Activated CD4-positive, alpha-beta memory T cell treated with anti-CD3 and anti-CD28 coated beads for 36 hours (primary cell): ENCODE measurements at regions not wholly inside any gene's neighbourhood (a gene's known extent, or its start where the extent isn't known, plus 50 kb on each side); places are given as distances from the start of the nearest gene placed in this dataset.

Experiments used
- CTCF ChIA-PET: fragments of 350-600 bp; sonication (Branson Sonifier 250); formaldehyde crosslinking; loops from one replicate; lab custom pipeline; 2021; ENCODE audit warnings: antibody characterized with exemption, inconsistent platforms; lab: Charles Lee
- POLR2A ChIA-PET: fragments of 350-600 bp; sonication (Branson Sonifier 250); formaldehyde crosslinking; loops from one replicate; lab custom pipeline; 2021; ENCODE audit warnings: antibody characterized with exemption; lab: Charles Lee
- DNase-seq: peaks from one replicate; pipeline ENCODE4 v3.0.0-alpha.2; 2020
- H3K27ac Mint-ChIP-seq: one replicate; pipeline ENCODE4 v1.8.0; 2021; ENCODE audit warnings: mixed read lengths
- H3K27me3 Mint-ChIP-seq: one replicate; pipeline ENCODE4 v1.8.0; 2021; ENCODE audit warnings: mixed read lengths
- H3K36me3 Mint-ChIP-seq: one replicate; pipeline ENCODE4 v1.8.0; 2021; ENCODE audit warnings: mixed read lengths
- H3K4me1 Mint-ChIP-seq: one replicate; pipeline ENCODE4 v1.8.0; 2021; ENCODE audit warnings: low read depth, mixed read lengths
- H3K4me3 Mint-ChIP-seq: one replicate; pipeline ENCODE4 v1.8.0; 2021; ENCODE audit warnings: mild to moderate bottlenecking, mixed read lengths
- H3K9me3 Mint-ChIP-seq: one replicate; pipeline ENCODE4 v1.8.0; 2021; ENCODE audit warnings: mixed read lengths
- intact Hi-C: fragments of 100-400 bp; cut with micrococcal nuclease; formaldehyde crosslinking; loops from one replicate; pipeline ENCODE4 v1.15.1; 2023

DNA sequence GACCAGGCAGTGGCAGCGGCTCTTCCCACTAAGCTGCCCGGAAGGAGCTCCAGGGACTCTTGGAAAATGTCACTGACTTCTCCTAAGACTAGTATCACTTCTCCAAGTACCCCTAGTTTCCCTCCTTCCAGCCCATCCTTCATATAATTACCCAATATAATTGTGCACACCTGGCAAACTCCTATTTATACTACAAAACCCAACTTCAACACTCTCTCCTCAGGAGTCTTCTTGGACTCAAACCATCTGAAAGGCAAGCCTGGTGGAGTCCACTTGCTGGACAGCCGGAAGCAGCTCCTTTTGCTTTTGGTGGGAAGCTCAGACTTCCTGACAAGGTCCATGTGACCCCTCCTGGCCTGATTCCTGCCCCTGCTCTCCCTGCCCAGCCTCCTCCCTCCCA is 955.9 kb downstream of the TBC1D22A start:
- no peak overlapping the region for H3K4me3 Mint-ChIP-seq
- peaks cover 13% of the 10 kb centered on the region for H3K27me3 Mint-ChIP-seq
- ChIA-PET CTCF (no interaction called here), POLR2A (no interaction called here)
- H3K27ac Mint-ChIP-seq, result no peak overlapping the region
- intact Hi-C loops, result no loop called here
- DNase-seq, result no peak
- H3K4me1 Mint-ChIP-seq, result no peaks in the 10 kb centered on the region
- no peaks in the 10 kb centered on the region for H3K36me3 Mint-ChIP-seq
- H3K9me3 Mint-ChIP-seq, result no peaks in the 10 kb centered on the region

DNA sequence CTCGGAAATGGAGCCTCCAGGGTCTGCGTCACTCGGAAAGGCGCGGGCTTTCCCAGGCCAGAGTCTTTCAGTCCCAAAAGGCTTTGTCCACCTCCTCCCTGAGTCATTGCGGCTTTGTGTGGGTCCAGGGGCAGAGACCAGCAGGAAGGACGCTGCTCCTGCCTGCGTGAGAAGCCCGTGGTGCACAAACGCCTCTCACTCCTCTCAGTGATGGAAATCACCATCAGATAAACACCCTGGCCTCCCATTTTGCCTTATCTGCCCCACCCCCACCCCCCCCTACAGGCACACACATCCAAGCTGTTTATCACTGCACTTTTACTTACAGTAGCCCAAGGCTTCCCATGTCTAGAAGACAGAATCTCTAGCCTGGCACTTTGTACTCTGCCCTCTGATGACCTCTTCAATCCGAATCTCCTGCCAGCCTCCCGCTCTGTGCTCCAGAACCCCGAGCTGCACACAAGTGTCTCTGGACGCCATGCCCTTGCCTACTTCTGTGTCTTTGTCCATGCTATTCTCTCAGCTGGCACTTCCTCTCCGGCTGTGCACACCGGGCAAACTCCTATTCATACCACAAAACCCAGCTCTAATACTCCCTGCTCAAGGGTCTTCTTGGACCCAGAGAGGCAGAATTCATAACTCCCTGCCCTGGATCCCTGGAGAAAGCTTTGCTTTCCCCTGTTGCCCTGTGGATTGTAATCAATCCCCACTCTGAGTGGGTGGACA is 954.6 kb downstream of the TBC1D22A start:
- DNase-seq, result no peak
- no peak overlapping the region for H3K27ac Mint-ChIP-seq
- no peaks in the 10 kb centered on the region for H3K36me3 Mint-ChIP-seq
- H3K9me3 Mint-ChIP-seq, result no peaks in the 10 kb centered on the region
- ChIA-PET CTCF (no interaction called here), POLR2A (no interaction called here)
- peaks cover 10% of the 10 kb centered on the region for H3K27me3 Mint-ChIP-seq
- intact Hi-C loops, result no loop called here
- no peak overlapping the region for H3K4me3 Mint-ChIP-seq
- H3K4me1 Mint-ChIP-seq, result no peaks in the 10 kb centered on the region

DNA sequence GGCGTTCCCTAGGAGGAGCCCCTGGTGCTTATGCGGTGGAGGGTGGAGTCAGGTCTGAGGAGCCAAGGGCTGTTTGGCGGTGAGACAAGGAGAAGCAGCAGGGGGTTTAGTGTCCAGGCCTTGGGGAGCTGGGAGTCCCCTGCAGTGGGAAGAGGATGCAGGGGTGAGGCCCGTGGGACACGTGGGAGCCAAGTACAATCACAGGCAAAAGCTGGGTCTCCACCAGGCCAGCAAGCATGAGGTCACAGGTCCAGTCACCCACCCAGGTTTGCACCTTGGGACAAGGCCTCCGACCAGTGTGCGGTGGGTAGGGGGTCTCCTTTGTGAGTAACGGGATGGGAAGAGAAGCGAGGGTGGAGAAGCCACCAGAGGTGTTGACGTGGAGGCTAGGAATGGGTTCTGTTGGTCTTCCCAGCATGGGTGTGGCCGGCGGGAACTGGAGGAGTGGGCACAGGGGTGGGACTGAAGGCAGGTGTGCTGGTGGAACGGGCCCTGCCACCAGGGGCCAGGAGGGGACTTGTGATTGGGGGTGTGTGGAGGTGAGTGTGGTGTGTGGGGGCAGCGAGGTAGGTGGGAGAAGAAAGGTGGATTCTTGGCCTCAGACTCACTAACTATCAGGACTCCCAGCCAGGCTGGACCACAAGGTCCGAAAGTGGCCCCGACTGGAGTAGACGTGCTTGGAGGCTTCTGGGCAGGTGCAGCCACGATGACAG is 953.6 kb downstream of the TBC1D22A start:
- CTCF ChIA-PET, result no interaction called here
- H3K36me3 Mint-ChIP-seq, result no peaks in the 10 kb centered on the region
- H3K27me3 Mint-ChIP-seq, result peaks cover 9% of the 10 kb centered on the region
- intact Hi-C loops, result no loop called here
- no peaks in the 10 kb centered on the region for H3K9me3 Mint-ChIP-seq
- H3K4me3 Mint-ChIP-seq, result no peak overlapping the region
- POLR2A ChIA-PET, result no interaction called here
- H3K27ac Mint-ChIP-seq, result no peak overlapping the region
- no peaks in the 10 kb centered on the region for H3K4me1 Mint-ChIP-seq
- no peak for DNase-seq

DNA sequence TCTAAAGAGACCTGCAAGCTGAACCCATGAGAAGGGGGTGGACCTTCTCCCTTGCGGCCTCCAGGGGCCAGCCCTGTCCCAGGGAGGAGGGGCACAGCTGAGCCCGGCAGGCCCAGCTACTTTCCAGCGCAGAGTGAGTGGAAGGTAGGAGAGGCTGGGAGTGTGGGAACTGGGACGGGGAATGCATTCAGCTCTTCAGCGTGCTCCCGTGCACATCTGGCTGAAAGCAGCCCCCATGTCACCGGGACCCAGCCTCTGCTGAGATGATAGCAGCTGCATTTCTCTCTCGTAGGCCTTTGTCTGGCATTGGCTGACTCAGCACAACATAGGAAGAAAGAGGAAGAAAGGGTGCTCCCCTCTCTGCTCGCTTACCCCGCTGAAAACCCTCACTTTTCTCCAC is 951.5 kb downstream of the TBC1D22A start:
- H3K9me3 Mint-ChIP-seq, result no peaks in the 10 kb centered on the region
- DNase-seq, result no peak
- H3K4me3 Mint-ChIP-seq, result no peak overlapping the region
- no peaks in the 10 kb centered on the region for H3K4me1 Mint-ChIP-seq
- ChIA-PET POLR2A (no interaction called here), CTCF (no interaction called here)
- intact Hi-C loops, result no loop called here
- no peaks in the 10 kb centered on the region for H3K36me3 Mint-ChIP-seq
- no peak overlapping the region for H3K27ac Mint-ChIP-seq
- peaks cover 16% of the 10 kb centered on the region for H3K27me3 Mint-ChIP-seq

DNA sequence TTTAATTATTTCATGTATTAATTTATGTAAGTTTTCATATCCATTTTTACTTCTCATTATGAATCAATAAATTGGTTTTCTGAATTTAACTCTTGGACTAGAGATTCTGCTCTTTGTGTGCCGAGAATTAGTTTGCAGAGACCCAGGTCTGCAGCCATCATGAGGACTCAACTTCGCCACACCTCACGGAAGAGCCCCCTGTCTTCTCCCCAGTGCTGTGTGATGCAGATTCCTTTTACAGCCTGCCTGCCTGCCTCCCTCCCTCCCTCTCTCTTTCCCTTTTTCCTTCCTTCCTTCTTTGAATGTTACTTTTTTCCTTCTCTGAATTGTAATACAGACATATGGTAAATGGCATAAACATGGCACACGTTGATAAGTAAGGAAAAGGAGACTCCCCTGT is 947.7 kb downstream of the TBC1D22A start:
- H3K27me3 Mint-ChIP-seq, result peaks cover 15% of the 10 kb centered on the region
- intact Hi-C loops, result no loop called here
- POLR2A ChIA-PET, result no interaction called here

DNA sequence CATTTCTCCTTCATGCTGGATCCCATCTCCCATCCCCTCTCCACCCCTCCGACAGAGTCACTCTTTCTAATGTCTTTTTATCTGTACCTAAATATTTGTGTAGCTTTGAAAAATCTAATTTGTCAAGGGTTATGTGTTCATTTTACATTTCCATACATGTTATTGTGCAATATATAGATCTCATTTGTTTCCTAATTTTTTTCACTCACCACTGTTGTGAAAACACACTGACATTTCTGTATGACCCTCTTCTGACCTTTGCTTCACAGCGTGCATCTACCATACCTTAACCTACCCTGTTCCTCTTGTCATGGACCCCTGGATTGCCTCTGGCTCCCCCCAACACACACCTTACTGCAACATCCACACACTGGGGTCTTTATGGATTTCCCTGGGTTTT is 942.9 kb downstream of the TBC1D22A start:
- H3K4me3 Mint-ChIP-seq, result no peak overlapping the region
- H3K27ac Mint-ChIP-seq, result no peak overlapping the region
- intact Hi-C loops, result no loop called here
- H3K36me3 Mint-ChIP-seq, result no peaks in the 10 kb centered on the region
- ChIA-PET POLR2A (no interaction called here), CTCF (no interaction called here)
- H3K4me1 Mint-ChIP-seq, result no peaks in the 10 kb centered on the region
- DNase-seq, result no peak
- H3K9me3 Mint-ChIP-seq, result no peaks in the 10 kb centered on the region
- peaks cover 6% of the 10 kb centered on the region for H3K27me3 Mint-ChIP-seq

More for the DNA sequence above, 947.7 kb downstream of the TBC1D22A start:
- Mint-ChIP-seq H3K9me3 (no peaks in the 10 kb centered on the region), H3K4me1 (no peaks in the 10 kb centered on the region), H3K36me3 (no peaks in the 10 kb centered on the region), H3K4me3 (no peak overlapping the region), H3K27ac (no peak overlapping the region)
- CTCF ChIA-PET, result no interaction called here
- DNase-seq, result no peak

DNA sequence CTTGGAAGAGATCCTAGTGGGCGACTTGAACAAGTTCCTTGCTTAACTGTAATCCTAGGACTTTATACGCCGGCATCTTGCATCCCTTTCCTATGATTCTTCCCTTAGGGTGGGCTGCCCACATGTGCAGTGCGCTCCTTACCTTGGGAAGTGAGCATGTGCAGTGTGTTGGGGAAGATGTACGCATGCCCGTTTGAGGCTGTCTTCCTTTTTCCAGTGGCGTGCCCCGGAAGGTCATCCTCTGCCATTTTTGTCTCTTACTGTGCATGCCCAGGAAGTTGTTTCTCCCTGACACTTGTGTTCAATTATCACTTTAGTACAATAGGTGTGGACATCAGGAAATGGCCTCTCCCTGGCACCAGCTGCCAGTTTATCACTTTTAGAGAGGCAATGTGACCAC is 936.5 kb downstream of the TBC1D22A start:
- Mint-ChIP-seq H3K27me3 (no peaks in the 10 kb centered on the region), H3K4me1 (no peaks in the 10 kb centered on the region), H3K9me3 (no peaks in the 10 kb centered on the region), H3K27ac (no peak overlapping the region), H3K4me3 (no peak overlapping the region), H3K36me3 (no peaks in the 10 kb centered on the region)
- POLR2A ChIA-PET, result no interaction called here
- CTCF ChIA-PET, result no interaction called here
- intact Hi-C loops, result no loop called here
- no peak for DNase-seq

DNA sequence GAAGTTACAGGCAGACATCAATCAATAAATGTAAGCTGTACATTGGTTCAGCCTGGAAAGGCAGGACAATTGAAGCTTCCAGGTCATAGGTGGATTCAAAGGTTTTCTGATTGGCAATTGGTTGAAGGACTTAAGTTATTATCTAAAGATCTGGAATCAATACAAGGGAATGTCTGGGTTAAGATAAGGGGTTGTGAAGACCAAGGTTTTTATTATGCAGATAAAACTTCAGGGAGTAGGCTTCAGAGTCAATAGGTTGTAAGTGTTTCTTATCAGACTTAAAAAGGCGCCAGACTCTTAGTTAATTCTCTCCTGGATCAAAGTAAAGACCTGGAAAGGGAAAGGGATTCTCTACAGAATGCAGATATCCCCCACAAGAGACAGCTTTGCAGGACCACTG is 935.4 kb downstream of the TBC1D22A start:
- no peak overlapping the region for H3K4me3 Mint-ChIP-seq
- intact Hi-C loops, result no loop called here
- no peak for DNase-seq
- H3K27me3 Mint-ChIP-seq, result peaks cover 1% of the 10 kb centered on the region
- ChIA-PET CTCF (no interaction called here), POLR2A (no interaction called here)
- H3K36me3 Mint-ChIP-seq, result no peaks in the 10 kb centered on the region
- H3K9me3 Mint-ChIP-seq, result no peaks in the 10 kb centered on the region
- no peak overlapping the region for H3K27ac Mint-ChIP-seq
- H3K4me1 Mint-ChIP-seq, result no peaks in the 10 kb centered on the region

DNA sequence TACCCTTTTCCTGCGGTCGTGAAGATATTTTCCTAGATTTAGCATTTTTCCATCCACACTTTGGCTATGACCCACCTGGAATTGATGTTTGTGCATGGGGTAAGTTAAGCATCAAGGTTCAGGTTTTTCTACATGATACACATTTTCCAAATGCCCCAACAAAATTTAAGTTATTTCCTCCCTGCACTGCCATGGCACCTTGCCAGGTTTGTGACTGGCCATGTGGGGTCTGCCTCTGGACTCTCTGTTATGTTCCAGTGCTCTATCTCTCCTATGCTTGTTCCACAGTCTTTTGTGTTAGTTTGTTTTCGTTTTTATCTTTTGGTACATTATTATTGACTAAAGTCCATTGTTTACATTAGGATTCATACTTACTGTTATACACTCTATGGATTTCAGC is 934.3 kb downstream of the TBC1D22A start:
- no peaks in the 10 kb centered on the region for H3K4me1 Mint-ChIP-seq
- CTCF ChIA-PET, result no interaction called here
- intact Hi-C loops, result no loop called here

DNA sequence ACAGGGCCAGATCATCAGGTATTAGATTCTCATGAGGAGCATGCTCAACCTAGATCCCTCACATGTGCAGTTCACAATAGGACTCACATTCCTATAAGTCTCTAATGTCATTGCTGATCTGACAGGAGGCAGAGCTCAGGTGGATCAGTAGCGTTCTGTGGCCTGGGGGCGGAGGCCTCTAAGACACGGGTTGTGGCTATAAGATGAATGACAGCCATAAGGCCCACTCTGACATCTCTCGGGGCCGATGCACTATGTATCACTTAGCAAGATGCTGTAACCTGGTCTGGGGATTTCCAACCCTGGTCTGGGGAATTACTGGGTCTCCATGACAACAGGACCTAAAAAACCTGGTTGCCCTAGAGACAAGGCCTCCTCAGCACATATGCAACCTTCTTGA is 932.7 kb downstream of the TBC1D22A start:
- CTCF ChIA-PET, result no interaction called here
- Mint-ChIP-seq H3K9me3 (no peaks in the 10 kb centered on the region), H3K4me1 (no peaks in the 10 kb centered on the region), H3K4me3 (no peak overlapping the region), H3K36me3 (no peaks in the 10 kb centered on the region), H3K27ac (no peak overlapping the region), H3K27me3 (peaks cover 1% of the 10 kb centered on the region)
- peak; percentile 11 for DNase-seq
- POLR2A ChIA-PET, result no interaction called here
- intact Hi-C loops, result no loop called here

More for the DNA sequence above, 934.3 kb downstream of the TBC1D22A start:
- no peak overlapping the region for H3K27ac Mint-ChIP-seq
- DNase-seq, result no peak
- no peaks in the 10 kb centered on the region for H3K9me3 Mint-ChIP-seq
- no peak overlapping the region for H3K4me3 Mint-ChIP-seq
- no peaks in the 10 kb centered on the region for H3K36me3 Mint-ChIP-seq
- peaks cover 1% of the 10 kb centered on the region for H3K27me3 Mint-ChIP-seq
- POLR2A ChIA-PET, result no interaction called here

DNA sequence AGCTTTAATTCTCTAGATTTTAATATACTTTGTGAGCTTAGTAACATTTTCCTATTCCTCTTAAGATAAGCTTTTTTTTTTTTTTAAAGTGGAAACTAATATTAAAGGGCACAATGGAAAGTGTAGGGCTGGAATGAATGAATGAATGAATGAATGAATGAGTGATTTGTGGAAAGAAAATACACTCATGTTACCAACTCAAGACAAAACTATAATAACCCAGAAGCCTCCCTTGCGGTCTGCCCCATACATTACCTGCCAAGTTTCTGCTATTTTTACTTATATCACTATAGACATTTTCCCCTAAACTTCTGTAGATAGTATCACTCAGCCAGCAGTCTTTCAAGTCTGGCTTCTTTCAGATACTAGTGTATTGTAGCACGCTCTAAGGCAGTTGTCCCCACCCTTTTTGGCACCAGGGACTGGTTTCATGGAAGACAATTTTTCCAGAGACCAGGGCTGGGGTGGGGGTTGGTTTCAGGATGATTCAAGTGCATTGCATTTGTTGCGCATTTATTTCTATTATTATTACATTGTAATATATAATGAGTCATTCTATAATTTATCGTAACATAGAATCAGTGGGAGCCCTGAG is 932.2 kb downstream of the TBC1D22A start:
- intact Hi-C loops, result no loop called here
- Mint-ChIP-seq H3K4me3 (no peak overlapping the region), H3K27ac (no peak overlapping the region), H3K27me3 (peaks cover 1% of the 10 kb centered on the region), H3K4me1 (no peaks in the 10 kb centered on the region), H3K36me3 (no peaks in the 10 kb centered on the region), H3K9me3 (no peaks in the 10 kb centered on the region)
- POLR2A ChIA-PET, result no interaction called here
- CTCF ChIA-PET, result no interaction called here
- DNase-seq, result no peak

DNA sequence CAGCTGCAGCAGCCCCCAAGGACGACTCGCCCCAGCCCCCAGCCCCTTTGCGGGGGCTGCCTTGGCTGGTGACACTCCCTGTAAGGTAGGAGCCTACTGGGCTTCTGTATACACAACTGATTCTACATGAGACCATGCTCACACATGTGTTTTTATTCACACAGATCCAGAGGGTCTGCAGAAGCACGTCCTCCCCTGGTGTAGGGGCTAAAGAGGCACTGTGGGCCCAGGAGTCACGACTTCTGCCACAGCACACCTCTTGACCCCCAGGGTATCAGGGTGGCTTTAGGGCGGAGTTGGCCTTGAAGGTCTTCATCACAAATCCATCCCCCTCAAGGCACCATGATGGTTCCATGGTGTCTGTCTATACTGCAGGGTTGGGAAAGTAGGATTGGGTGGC is 931.2 kb downstream of the TBC1D22A start:
- intact Hi-C loops, result no loop called here
- Mint-ChIP-seq H3K36me3 (no peaks in the 10 kb centered on the region), H3K27ac (no peak overlapping the region), H3K27me3 (peaks cover 1% of the 10 kb centered on the region), H3K9me3 (no peaks in the 10 kb centered on the region), H3K4me3 (no peak overlapping the region), H3K4me1 (no peaks in the 10 kb centered on the region)
- CTCF ChIA-PET, result no interaction called here
- POLR2A ChIA-PET, result no interaction called here
- no peak for DNase-seq

DNA sequence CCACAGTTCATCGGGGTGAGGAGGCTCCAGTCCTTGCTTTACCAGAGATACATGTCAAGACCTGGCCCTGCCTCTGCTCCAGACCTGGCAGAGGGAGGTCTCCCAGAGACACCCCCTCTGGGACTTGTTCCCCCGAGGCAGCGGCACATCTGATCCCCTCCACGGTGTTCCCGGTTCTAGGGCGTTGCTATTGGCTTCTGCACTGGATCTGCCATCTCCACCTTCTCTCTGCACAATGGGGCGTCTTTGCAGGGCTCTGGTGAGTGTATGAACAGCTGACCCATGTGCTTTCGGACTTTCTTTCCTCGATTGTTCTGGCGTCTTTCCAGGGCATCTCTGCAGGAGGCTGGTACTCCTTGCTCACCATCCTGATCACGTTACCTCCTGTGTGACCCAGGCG is 930.4 kb downstream of the TBC1D22A start:
- ChIA-PET CTCF (no interaction called here), POLR2A (no interaction called here)
- no peak for DNase-seq
- Mint-ChIP-seq H3K27me3 (peaks cover 1% of the 10 kb centered on the region), H3K36me3 (no peaks in the 10 kb centered on the region), H3K9me3 (no peaks in the 10 kb centered on the region), H3K4me1 (no peaks in the 10 kb centered on the region), H3K27ac (no peak overlapping the region), H3K4me3 (no peak overlapping the region)
- intact Hi-C loops, result no loop called here
